SK-MEL-5 (cell line): ENCODE measurements at regions not wholly inside any gene's neighbourhood (a gene's known extent, or its start where the extent isn't known, plus 50 kb on each side); places are given as distances from the start of the nearest gene placed in this dataset.

Experiments used
- DNase-seq: peaks from one replicate; pipeline ENCODE4 v3.0.0-alpha.2; 2016; ENCODE audit warnings: low read depth, low spot score
- in situ Hi-C: cut with HindIII; loops from 2 replicates; pipeline ENCODE4 v1.10.0; 2016; ENCODE audit warnings: low sequenced_read_pairs, high pct_unique_total_duplicates, low pct_unique_long_range_greater_than_20kb

DNA sequence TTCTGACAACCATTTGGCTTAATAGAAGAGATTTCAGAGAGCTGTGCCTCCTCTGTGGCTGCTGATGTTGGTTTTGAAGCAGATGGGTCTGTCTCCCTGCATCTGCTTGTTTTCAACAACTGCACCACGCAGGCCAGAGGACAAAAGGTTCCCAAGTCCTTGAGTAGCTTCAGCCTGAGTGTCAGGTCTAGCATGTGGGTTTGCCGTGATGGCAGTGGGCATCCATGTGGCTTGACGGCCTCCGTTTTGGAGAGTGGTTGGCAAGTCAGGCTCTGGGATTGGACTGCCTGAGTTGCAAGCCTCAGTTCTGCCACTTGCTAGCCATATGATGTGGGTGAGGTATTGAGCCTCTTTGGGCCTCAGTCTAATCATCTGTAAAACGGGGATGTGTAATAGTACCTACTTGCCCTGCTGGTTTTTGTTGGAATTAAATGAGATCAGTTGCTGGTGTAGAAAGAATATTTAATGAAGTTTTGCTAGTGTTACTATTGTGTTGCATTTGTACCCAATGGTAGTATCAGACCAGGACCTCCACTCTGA is 119.8 kb upstream of the CPEB4 start:
- no peak for DNase-seq
- in situ Hi-C loops: no loop called here

- no peak for DNase-seq
- in situ Hi-C loops: no loop called here
Observed at GRCh38 chr5:173768891-173769290, 119.3 kb upstream of the CPEB4 start.

DNA sequence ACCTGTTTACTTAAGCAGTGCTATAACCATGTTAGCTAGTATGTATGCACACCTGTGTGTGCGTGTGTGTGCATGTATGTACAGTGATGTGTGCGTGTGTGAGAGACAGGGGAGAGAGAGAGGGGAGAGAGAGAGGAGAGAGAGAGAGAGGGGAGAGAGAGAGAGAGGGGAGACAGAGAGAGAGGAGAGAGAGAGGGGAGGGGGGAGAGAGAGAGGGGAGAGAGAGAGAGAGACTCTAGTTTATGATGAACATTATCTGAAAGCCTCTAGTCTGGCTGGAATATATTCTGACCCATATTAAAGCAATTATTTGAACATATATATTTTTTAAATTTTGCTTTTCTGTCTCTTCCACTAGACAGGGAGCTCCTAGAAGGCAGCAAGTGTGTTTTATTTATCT is 117.5 kb upstream of the CPEB4 start:
- no peak for DNase-seq
- in situ Hi-C loops: no loop called here

DNA sequence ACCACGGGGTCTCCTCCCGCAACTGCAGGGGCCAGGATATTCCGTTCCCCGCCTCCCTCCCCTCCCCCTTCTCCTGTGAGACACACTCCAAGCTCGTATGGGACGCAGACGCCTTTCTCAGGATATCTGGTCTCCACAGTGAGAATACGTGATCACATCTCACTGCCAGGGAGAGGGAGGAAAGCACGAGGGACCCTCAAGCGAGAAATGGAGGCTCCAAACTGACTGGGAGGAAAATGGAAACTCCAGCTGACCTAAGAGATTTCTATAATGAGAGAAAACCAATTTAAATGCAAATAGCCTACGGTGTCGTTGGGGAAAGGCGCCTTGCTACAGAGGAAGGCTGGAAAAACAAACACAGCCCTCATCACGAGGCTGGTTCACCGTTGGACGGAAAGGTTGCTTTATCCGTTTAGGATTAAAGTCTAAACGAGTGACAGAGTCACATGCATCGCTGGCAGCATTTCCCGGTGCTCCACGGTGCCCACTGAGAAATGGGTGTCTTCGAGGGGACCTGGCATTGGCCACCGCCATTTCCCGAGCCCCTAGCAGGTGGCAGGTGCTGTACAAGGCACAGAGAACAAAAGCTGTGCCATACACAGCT is 116.9 kb upstream of the CPEB4 start:
- DNase-seq: no peak
- in situ Hi-C loops: no loop called here

DNA sequence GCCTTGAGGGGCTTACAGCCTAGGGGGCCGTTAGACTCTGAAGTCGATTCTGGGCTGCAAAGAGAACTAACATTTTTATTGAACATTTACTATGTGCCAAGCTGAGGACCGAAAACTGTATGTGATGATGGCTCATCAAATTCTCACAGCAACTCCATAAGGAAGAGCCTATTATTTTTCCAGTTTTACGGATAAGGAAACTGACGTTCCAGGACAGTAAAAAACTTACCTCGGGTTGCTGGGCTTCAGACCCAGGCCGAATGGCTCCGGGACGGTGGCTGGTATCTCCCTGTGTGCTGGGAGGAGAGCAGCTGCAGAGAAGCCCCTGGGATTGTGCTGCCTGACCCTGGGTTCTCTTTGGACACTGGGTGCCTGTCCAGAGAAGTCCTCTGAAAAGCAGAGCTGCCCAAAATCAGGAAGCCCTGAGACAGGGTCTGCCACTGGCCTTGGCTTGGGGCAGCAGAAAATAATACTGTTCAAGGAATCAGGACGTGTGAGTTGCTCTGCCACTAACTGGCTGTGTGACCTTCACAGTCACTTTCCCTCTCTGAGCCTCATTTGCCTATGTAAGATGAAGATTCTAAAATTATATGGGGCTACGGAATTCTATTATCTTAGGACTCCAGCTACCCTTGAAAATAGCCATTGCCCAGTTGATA is 116.3 kb upstream of the CPEB4 start:
- DNase-seq: no peak
- in situ Hi-C loops: no loop called here

- in situ Hi-C loops: no loop called here
- no peak for DNase-seq
Observed at GRCh38 chr5:173772384-173773059, 115.6 kb upstream of the CPEB4 start.

- no peak for DNase-seq
- in situ Hi-C loops: no loop called here
Observed at GRCh38 chr5:173774271-173774761, 113.8 kb upstream of the CPEB4 start.

DNA sequence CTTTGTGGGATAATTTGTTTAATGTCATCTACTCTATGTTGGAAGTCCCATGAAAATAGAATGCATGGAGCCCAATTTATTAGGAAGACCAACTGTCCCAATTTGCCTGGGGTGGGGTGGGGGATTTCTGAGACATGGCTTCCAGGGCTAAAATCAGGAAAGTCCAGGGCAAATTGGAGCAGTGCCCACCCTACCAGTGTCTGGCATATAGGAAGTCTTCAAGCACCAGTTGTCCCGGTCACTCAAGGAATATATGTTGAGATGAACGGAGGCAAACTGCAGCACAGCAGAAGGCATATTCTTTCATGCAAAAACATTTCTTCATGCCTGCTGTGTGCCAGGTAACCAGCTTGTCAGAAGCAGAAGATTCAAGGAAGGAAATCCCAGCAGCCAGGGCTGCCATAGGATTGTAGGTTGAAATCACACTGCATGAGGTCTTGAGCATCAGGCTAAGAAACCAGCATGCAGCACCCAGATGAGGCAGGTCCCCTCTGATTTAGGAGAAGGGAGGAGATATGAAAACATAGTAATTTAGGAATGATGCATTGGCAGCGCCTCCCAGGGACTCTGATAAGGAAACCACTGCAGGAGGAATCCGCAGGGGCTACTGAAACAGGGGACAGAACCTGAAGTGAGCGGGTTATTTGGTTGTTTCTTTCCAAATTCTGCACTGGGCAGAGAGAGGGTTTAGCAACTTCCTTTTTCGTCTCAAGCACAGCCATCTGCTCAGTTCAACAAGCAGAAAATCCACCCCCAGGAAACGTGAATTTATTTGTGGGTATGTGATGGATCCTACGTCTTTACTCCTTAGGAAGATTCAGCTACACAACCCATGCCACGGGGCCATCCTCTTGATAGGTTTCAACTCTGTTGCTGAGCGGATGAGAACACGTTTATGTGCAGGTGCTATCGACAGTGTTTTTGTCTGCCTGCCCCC is 112.6 kb upstream of the CPEB4 start:
- DNase-seq: no peak
- in situ Hi-C loops: no loop called here

- in situ Hi-C loops: no loop called here
- DNase-seq: no peak
Observed at GRCh38 chr5:173777149-173777548, 111.0 kb upstream of the CPEB4 start.

- in situ Hi-C loops: no loop called here
Observed at GRCh38 chr5:173777674-173778073, 110.5 kb upstream of the CPEB4 start.

GRCh38 chr5:173778152-173778782 is 109.9 kb upstream of the CPEB4 start:
- in situ Hi-C loops: no loop called here
- DNase-seq: no peak

More at GRCh38 chr5:173777674-173778073, 110.5 kb upstream of the CPEB4 start:
- DNase-seq: no peak

DNA sequence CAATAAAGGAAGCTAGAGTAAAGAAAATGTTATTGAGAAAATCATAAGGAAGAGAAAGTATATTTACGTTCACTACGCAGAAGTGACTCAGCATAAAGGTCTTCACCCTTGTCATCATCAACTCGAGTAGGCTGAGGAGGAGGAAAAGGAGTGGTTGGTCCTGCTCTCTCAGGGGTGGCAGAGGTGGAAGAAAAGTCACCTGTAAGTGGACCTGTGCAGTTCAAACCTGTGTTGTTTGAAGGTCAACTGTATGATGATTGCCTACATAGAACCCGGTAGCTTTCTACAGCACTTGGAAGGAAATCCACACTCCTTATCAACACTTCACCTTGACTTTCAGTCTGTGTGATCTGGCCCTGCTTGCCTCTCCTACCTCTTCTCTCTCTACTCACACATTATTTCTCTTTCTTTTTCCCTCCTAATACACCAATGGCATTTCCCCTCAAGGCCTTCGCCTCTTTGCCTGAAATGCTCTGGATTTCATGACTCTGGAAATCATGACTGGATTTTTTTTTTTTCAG is 109.3 kb upstream of the CPEB4 start:
- in situ Hi-C loops: no loop called here
- no peak for DNase-seq

DNA sequence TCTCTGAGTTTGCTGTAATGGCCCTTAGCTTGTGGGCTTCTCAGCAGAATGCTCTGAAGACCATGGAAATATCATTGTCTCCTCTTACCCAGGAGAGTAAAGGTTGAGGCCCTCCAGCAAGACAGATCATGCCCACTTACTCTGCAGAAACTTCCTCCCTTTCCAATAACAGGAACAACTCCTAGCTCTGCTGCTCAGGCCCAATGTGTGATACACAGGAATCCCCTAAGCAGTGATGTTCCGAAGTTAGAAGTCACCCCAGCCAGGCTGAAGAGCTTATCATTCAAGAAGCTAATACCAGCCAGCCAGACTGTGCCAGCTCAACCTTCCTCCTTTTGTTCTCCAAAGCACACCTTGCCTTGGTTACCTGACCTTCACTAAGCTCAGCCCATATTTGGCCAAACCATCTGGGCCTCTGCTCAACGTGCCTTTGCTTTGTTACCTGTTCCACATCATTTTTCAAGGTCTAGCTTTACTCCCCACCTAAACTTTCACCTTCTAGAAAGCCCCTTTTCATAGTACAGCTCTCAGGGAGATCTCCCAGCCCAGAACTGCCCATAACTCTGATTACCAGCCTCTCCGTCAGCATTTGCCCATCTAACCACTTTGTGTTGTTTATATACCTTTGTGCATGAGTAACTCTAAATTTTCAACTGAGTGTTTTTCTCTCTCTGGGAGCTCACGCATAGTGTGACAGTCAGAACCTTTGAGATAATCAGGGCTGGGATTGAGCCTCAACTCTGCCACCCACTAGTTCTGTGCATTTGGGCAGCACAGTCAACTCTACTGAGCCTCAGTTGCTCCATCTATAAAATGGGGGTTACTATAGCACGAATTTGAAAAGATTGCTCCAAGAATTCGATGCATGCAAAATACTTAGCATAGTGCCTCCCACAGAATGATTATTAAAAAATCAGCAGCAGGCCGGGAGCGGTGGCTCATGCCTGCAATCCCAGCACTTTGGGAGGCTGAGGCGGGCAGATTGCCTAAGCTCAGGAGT is 107.6 kb upstream of the CPEB4 start:
- in situ Hi-C loops: no loop called here
- DNase-seq: no peak

DNA sequence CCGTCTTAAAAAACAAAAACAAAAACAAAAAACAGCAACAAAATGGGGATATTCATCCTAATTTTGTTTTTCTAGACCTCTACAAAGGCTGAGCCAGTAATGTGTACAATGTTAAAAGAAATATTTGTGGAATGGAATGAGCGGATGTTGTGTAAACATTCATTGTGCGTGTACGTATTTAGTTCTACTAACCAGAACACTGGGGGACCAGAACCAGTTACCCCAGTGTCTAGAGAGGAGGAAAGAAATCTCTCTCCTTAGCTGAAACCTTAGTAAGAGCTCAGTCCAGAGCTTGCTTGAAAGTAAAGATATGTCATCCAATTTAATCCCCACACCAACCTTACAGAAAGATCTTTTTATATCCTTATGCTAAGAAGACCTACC is 106.7 kb upstream of the CPEB4 start:
- in situ Hi-C loops: no loop called here
- DNase-seq: no peak

GRCh38 chr5:173781816-173782670 is 106.1 kb upstream of the CPEB4 start:
- in situ Hi-C loops: no loop called here
- peak; percentile 56 for DNase-seq
